ENCODE measurements at regions not wholly inside any gene's neighbourhood (a gene's known extent, or its start where the extent isn't known, plus 50 kb on each side); places are given as distances from the start of the nearest gene placed in this dataset.

GRCh38 chr11:130636722-130637464, 188.4 kb downstream of the ADAMTS15 start:
- peaks cover 0 to 9% (median 0%) of the 10 kb centered on the region in 6 donors for H3K4me1 ChIP-seq
- no peak overlapping the region for H3K27ac ChIP-seq

GRCh38 chr11:130637566-130637965, 189.1 kb downstream of the ADAMTS15 start:
- Histone ChIP-seq H3K4me1 (peaks cover 0 to 9% (median 0%) of the 10 kb centered on the region in 6 donors), H3K27ac (no peak overlapping the region), H3K4me3 (no peak overlapping the region), H3K27me3 (replicated peaks in 1 of 7) (peaks cover 0 to 18% (median 0%) of the 10 kb centered on the region in 7 donors), H3K36me3 (no peaks in the 10 kb centered on the region), H3K9me3 (no peaks in the 10 kb centered on the region)
- WGBS, 5 donors: 80 to 95% (median 87%) methylated on average over 7 of the region's 7 CpGs
- DNase-seq: no peak
- TF ChIP-seq CTCF (IDR thresholded peaks at IDR 0.05 in 8 of 11, conservative IDR thresholded peaks at IDR 0.05 in 3 of 11) (no peak), POLR2A (IDR thresholded peaks at IDR 0.05) (no peak), POLR2AphosphoS5 (IDR thresholded peaks at IDR 0.05) (no peak)
- intact Hi-C loops (cut with DNase I; ENCODE audit: low total_unique reads): no loop called here

More at GRCh38 chr11:130636722-130637464, 188.4 kb downstream of the ADAMTS15 start:
- no peaks in the 10 kb centered on the region for H3K36me3 ChIP-seq
- H3K9me3 ChIP-seq: no peaks in the 10 kb centered on the region
- H3K27me3 ChIP-seq (replicated peaks in 1 of 7): peaks cover 0 to 21% (median 0%) of the 10 kb centered on the region in 7 donors
- WGBS, 5 donors: 70 to 83% (median 76%) methylated on average over 9 of the region's 9 CpGs
- no peak for TF ChIP-seq POLR2A (IDR thresholded peaks at IDR 0.05)
- no peak for TF ChIP-seq CTCF (IDR thresholded peaks at IDR 0.05 in 8 of 11, conservative IDR thresholded peaks at IDR 0.05 in 3 of 11)
- TF ChIP-seq POLR2AphosphoS5 (IDR thresholded peaks at IDR 0.05): no peak
- intact Hi-C loops (cut with DNase I; ENCODE audit: low total_unique reads): no loop called here
- H3K4me3 ChIP-seq: no peak overlapping the region
- DNase-seq: no peak

- 53 to 72% (median 57%) methylated on average over 5 of the region's 5 CpGs for WGBS, 5 donors
- H3K27ac ChIP-seq: no peak overlapping the region
- H3K9me3 ChIP-seq: no peaks in the 10 kb centered on the region
- no peak for DNase-seq
- peaks cover 0 to 9% (median 0%) of the 10 kb centered on the region in 6 donors for H3K4me1 ChIP-seq
- TF ChIP-seq CTCF (IDR thresholded peaks at IDR 0.05 in 8 of 11, conservative IDR thresholded peaks at IDR 0.05 in 3 of 11): no peak
- H3K27me3 ChIP-seq (replicated peaks in 1 of 7): peaks cover 0 to 13% (median 0%) of the 10 kb centered on the region in 7 donors
- no peaks in the 10 kb centered on the region for H3K36me3 ChIP-seq
- H3K4me3 ChIP-seq: no peak overlapping the region
- intact Hi-C loops (cut with DNase I; ENCODE audit: low total_unique reads): no loop called here
Measured at GRCh38 chr11:130638033-130638432, 189.6 kb downstream of the ADAMTS15 start.

GRCh38 chr11:130638624-130639023, 190.2 kb downstream of the ADAMTS15 start:
- intact Hi-C loops (cut with DNase I; ENCODE audit: low total_unique reads): no loop called here
- no peak for DNase-seq
- Histone ChIP-seq H3K27ac (no peak overlapping the region), H3K27me3 (replicated peaks in 1 of 7) (peaks cover 0 to 7% (median 0%) of the 10 kb centered on the region in 7 donors), H3K9me3 (no peaks in the 10 kb centered on the region), H3K4me3 (no peak overlapping the region), H3K4me1 (peaks cover 0 to 9% (median 0%) of the 10 kb centered on the region in 6 donors), H3K36me3 (no peaks in the 10 kb centered on the region)
- 64 to 87% (median 75%) methylated on average over 3 of the region's 3 CpGs for WGBS, 5 donors
- no peak for TF ChIP-seq POLR2A (IDR thresholded peaks at IDR 0.05)
- no peak for TF ChIP-seq POLR2AphosphoS5 (IDR thresholded peaks at IDR 0.05)
- no peak for TF ChIP-seq CTCF (IDR thresholded peaks at IDR 0.05 in 8 of 11, conservative IDR thresholded peaks at IDR 0.05 in 3 of 11)

Measured in spleen (tissue), 11 donors.